K562 (cell line): ENCODE measurements at regions not wholly inside any gene's neighbourhood (a gene's known extent, or its start where the extent isn't known, plus 50 kb on each side); places are given as distances from the start of the nearest gene placed in this dataset.

Source experiments
- ATAC-seq: fragments of 200-7000 bp; cut with Tn5 transposase; 3 replicates; pipeline ENCODE4 v1.9.1; 2020; ENCODE audit warnings: moderate library complexity
- BruUV-seq: library from RNA; stranded (reverse); fragments of 400-500 nt; replicated peaks from 2 replicates; lab custom pipeline; 2021; lab: Mats Ljungman, UMichigan
- CTCF ChIA-PET: fragments of 300-600 bp; formaldehyde crosslinking; extraction: SDS; loops from one replicate; lab custom pipeline; 2021; ENCODE audit warnings: low intra/inter-chr PET ratio; lab: Yijun Ruan, JAX
- POLR2A ChIA-PET: fragments of 300-600, 350-650 bp; sonication (Branson Sonifier 250); formaldehyde crosslinking; extraction: SDS; loops from one replicate; lab custom pipeline; 2021; ENCODE audit warnings: antibody characterized with exemption, inconsistent platforms; lab: Yijun Ruan, JAX
- DNase-seq, 4 experiments: peaks; one replicate each; pipeline versions ENCODE4 v3.0.0 to v3.0.0-alpha.2; 2011 to 2018; ENCODE audit warnings: low spot score in 3 of 4, mixed read lengths in 3 of 4; ENCODE audit errors: extremely low read depth in 1 of 4
- FAIRE-seq: peaks from 2 replicates; lab custom pipeline; 2011; peaks lifted over from hg19 to GRCh38; lab: Jason Lieb, UNC
- H2AFZ ChIP-seq: 2 replicates; pipeline ENCODE4 v1.6.0; 2011; ENCODE audit warnings: low read depth, low read length, control low read depth, inconsistent platforms
- H3K27ac ChIP-seq: fragments of 200-600 bp; 3 replicates; pipeline ENCODE4 v1.8.0; 2011; ENCODE audit warnings: low read depth, mild to moderate bottlenecking, control low read depth, inconsistent platforms, low read length, moderate library complexity, mixed read lengths; ENCODE audit errors: extremely low read depth
- H3K27me3 ChIP-seq, 2 experiments: fragments of 300-600 bp in 1 of 2; 2 replicates in 1 of 2; 3 replicates in 1 of 2; pipeline versions ENCODE4 v1.6.0 to v1.8.0; 2011; ENCODE audit warnings: inconsistent platforms in 2 of 2, low read length in 2 of 2, mild to moderate bottlenecking in 1 of 2, mixed read lengths in 1 of 2, moderate library complexity in 1 of 2; ENCODE audit not compliant: control insufficient read depth in 2 of 2, insufficient read depth in 2 of 2
- H3K36me3 ChIP-seq: fragments of 300-600 bp; 3 replicates; pipeline ENCODE4 v1.8.0; 2011; ENCODE audit warnings: mild to moderate bottlenecking, low read length, inconsistent platforms; ENCODE audit not compliant: control insufficient read depth, insufficient read depth
- H3K4me1 ChIP-seq, 2 experiments: fragments of 200-600 bp in 1 of 2; replicated peaks in 1 of 2; 2 replicates in 1 of 2; 3 replicates in 1 of 2; pipeline versions ENCODE4 v1.5.1 to v1.8.0; 2011; ENCODE audit warnings: inconsistent platforms in 2 of 2, low read length in 2 of 2, mild to moderate bottlenecking in 1 of 2, mixed read lengths in 1 of 2, moderate library complexity in 1 of 2; ENCODE audit not compliant: control insufficient read depth in 2 of 2, insufficient read depth in 2 of 2
- H3K4me2 ChIP-seq: 2 replicates; pipeline ENCODE4 v1.6.1; 2011; ENCODE audit warnings: low read length, control low read depth, inconsistent platforms, mixed read lengths; ENCODE audit not compliant: insufficient read depth
- H3K4me3 ChIP-seq: fragments of 200-600 bp; sonication (generic), shearing (Covaris generic); 2 replicates; pipeline ENCODE4 v1.5.1; 2016; ENCODE audit warnings: control low read depth, inconsistent platforms
- H3K79me2 ChIP-seq: fragments of 200-600 bp; 3 replicates; pipeline ENCODE4 v1.8.0; 2011; ENCODE audit warnings: low read length, inconsistent platforms; ENCODE audit not compliant: control insufficient read depth, insufficient read depth
- H3K9ac ChIP-seq, 2 experiments: 2 replicates each; pipeline versions ENCODE4 v1.6.0 to v1.6.1; 2011; ENCODE audit warnings: low read depth in 2 of 2, low read length in 2 of 2, control low read depth in 1 of 2, inconsistent platforms in 1 of 2, mild to moderate bottlenecking in 1 of 2, mixed read lengths in 1 of 2; ENCODE audit not compliant: insufficient read depth in 1 of 2
- H3K9me1 ChIP-seq: one replicate; pipeline ENCODE4 v1.6.0; 2011; ENCODE audit warnings: inconsistent platforms, mild to moderate bottlenecking, low read length, moderate library complexity; ENCODE audit not compliant: control insufficient read depth, insufficient read depth
- H3K9me3 ChIP-seq: replicated peaks from 2 replicates; pipeline ENCODE4 v1.5.1; 2011; ENCODE audit warnings: low read depth, low read length, inconsistent platforms; ENCODE audit not compliant: control insufficient read depth, insufficient read depth
- H4K20me1 ChIP-seq: replicated peaks from 2 replicates; pipeline ENCODE4 v1.6.1; 2011; ENCODE audit warnings: low read length, inconsistent platforms, mixed read lengths; ENCODE audit not compliant: control insufficient read depth, insufficient read depth
- BRF1 ChIP-seq: IDR thresholded peaks from 3 replicates; pipeline ENCODE4 v1.6.1; 2011; ENCODE audit warnings: borderline replicate concordance, mild to moderate bottlenecking; ENCODE audit not compliant: insufficient read length; ENCODE audit errors: extremely low read depth
- CBX2 ChIP-seq: fragments of 200-600 bp; sonication (generic); IDR thresholded peaks from one replicate; pipeline ENCODE4 v1.6.1; 2012; ENCODE audit warnings: mild to moderate bottlenecking, low read length, inconsistent platforms; ENCODE audit not compliant: insufficient read depth, poor library complexity, severe bottlenecking
- CHD4 ChIP-seq: fragments of 200-600 bp; sonication (generic); IDR thresholded peaks from 3 replicates; pipeline ENCODE4 v1.6.1; 2012; ENCODE audit warnings: low read depth, mild to moderate bottlenecking, mixed read lengths, low read length, inconsistent platforms; ENCODE audit not compliant: insufficient read depth, insufficient replicate concordance, poor library complexity, severe bottlenecking
- E2F3 ChIP-seq: fragments of 250-450 bp; sonication (Bioruptor Pico); IDR thresholded peaks from 2 replicates; pipeline ENCODE4 v1.4.0; 2020; ENCODE audit warnings: mild to moderate bottlenecking
- HNRNPH1 ChIP-seq: fragments of 200-400 bp; formaldehyde crosslinking; optimal IDR thresholded peaks from 2 replicates; pipeline ENCODE3; 2017; ENCODE audit warnings: low read depth, mild to moderate bottlenecking, low read length, moderate library complexity
- RBFOX2 ChIP-seq: fragments of 200-400 bp; formaldehyde crosslinking; IDR thresholded peaks from 2 replicates; pipeline ENCODE4 v1.6.1; 2017; ENCODE audit warnings: low read depth, mild to moderate bottlenecking, low read length, moderate library complexity
- SNRNP70 ChIP-seq: fragments of 200-400 bp; formaldehyde crosslinking; optimal IDR thresholded peaks from 2 replicates; pipeline ENCODE3; 2017; ENCODE audit warnings: low read depth, low read length
- ZNF408 ChIP-seq: fragments of 250-450 bp; sonication (Bioruptor Pico); IDR thresholded peaks from 2 replicates; pipeline ENCODE4 v1.4.0; 2020; ENCODE audit warnings: low read depth, mild to moderate bottlenecking, moderate library complexity
- ZSCAN32 ChIP-seq: fragments of 450-650 bp; formaldehyde crosslinking; IDR thresholded peaks from 2 replicates; pipeline ENCODE4 v1.4.0; 2020; ENCODE audit warnings: mild to moderate bottlenecking, moderate library complexity
- WGBS: fragments of 100-300 bp; shearing (Covaris generic); methylation state at CpG from one replicate; pipeline ENCODE4 v1.1.6; 2016; ENCODE audit warnings: low coverage, mixed read lengths; ENCODE audit not compliant: insufficient coverage; ENCODE audit errors: missing lambda C conversion rate; 5-methylcytosine and 5-hydroxymethylcytosine counted together
- in situ Hi-C: fragments of 300-500 bp; cut with MboI; formaldehyde crosslinking; loops from 4 replicates; pipeline ENCODE4 v1.15.0; 2018; ENCODE audit warnings: inconsistent platforms, mixed read lengths
- intact Hi-C: fragments of 100-400 bp; cut with micrococcal nuclease; formaldehyde crosslinking; loops from 2 replicates; pipeline ENCODE4 v1.14.2; 2022
- TF ChIP-seq, protein P1 (sequence below), 2 experiments: fragments of 450-650 bp in 1 of 2; sonication (generic) in 1 of 2; formaldehyde crosslinking in 1 of 2; IDR thresholded peaks in 1 of 2; conservative IDR thresholded peaks in 1 of 2; 2 replicates each; pipeline versions ENCODE4 v1.6.1 to v1.8.1; 2016 to 2023; ENCODE audit warnings: mild to moderate bottlenecking in 2 of 2, moderate library complexity in 2 of 2, inconsistent platforms in 1 of 2, missing genetic modification reagents in 1 of 2
- TF ChIP-seq, protein P2 (sequence below), 2 experiments: IDR thresholded peaks; 2 replicates each; pipeline ENCODE4 v1.6.1; 2011; ENCODE audit warnings: borderline replicate concordance in 1 of 2, control low read depth in 1 of 2, low read depth in 1 of 2, low read length in 1 of 2, mild to moderate bottlenecking in 1 of 2, mixed read lengths in 1 of 2, moderate library complexity in 1 of 2; ENCODE audit not compliant: insufficient read depth in 1 of 2, insufficient read length in 1 of 2, poor library complexity in 1 of 2, severe bottlenecking in 1 of 2; ENCODE audit errors: extremely low read depth in 1 of 2
- TF ChIP-seq, protein P3 (sequence below): sonication (generic); formaldehyde crosslinking; IDR thresholded peaks from 2 replicates; pipeline ENCODE4 v1.8.1; 2023; ENCODE audit warnings: mild to moderate bottlenecking, missing genetic modification reagents
- TF ChIP-seq, protein P4 (sequence below): fragments of 250-450 bp; sonication (Bioruptor Pico); IDR thresholded peaks from 2 replicates; pipeline ENCODE4 v1.5.0; 2021
- TF ChIP-seq, protein P5 (sequence below): fragments of 250-450 bp; sonication (Bioruptor Pico); IDR thresholded peaks from 2 replicates; pipeline ENCODE4 v1.8.0; 2022; ENCODE audit warnings: inconsistent platforms, mild to moderate bottlenecking, moderate library complexity, borderline replicate concordance

DNA sequence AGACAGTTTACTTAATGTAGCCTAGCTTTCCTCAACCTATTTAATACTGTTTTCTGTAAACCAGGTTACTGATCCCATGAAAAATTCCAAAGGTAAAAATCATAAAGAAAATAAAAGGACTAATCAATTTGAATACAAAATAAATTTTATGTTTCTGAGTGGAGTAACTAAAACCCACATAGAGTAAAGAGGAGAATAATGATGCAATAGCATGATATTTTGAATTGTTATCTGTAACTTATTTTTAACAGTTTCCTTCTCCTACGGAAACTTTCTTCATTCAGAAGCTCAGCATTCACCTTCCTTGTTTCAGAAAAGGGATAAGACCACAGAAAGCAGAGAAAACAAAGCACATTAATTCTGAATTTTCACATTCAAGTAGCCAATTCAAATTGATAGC, 320.6 kb upstream of the NUDT12 start (continued):
- TF ChIP-seq, protein P1, sequence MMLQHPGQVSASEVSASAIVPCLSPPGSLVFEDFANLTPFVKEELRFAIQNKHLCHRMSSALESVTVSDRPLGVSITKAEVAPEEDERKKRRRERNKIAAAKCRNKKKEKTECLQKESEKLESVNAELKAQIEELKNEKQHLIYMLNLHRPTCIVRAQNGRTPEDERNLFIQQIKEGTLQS (IDR thresholded peaks at IDR 0.05) = peak; percentile 69
- TF ChIP-seq, protein P1 (CRISPR knock-in tag; conservative IDR thresholded peaks at IDR 0.05) = no peak
- TF ChIP-seq ZSCAN32 (CRISPR knock-in tag) = 0 out of 2 replicates have a peak, but pooled peaks have one; percentile 32
- TF ChIP-seq RBFOX2 = no peak
- TF ChIP-seq CBX2 = no peak

DNA sequence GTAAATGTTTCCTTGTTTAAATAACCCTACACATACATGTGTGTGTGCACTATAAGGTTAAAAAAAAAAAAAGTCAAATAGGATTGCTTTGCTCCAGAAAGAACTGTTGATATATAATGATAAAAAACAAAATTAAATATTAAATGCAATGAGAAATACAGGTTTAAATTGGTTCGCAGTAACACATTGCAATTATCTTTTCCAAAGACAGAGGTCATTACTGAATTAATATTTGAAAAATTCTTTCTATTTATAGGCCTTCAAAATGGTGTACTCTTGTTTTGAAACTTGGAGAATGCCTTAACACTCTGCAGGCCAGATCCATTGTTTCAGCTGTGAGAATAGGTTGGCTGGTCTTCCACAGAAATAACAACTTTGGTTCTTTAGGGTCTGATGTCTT, 319.0 kb upstream of the NUDT12 start:
- no peak for FAIRE-seq
- in situ Hi-C loops = no loop called here
- WGBS = 0% methylated on average over 1 of the region's 1 CpG
- TF ChIP-seq CHD4 = no peak
- no peak for TF ChIP-seq BRF1
- TF ChIP-seq, protein P2, sequence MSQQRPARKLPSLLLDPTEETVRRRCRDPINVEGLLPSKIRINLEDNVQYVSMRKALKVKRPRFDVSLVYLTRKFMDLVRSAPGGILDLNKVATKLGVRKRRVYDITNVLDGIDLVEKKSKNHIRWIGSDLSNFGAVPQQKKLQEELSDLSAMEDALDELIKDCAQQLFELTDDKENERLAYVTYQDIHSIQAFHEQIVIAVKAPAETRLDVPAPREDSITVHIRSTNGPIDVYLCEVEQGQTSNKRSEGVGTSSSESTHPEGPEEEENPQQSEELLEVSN (IDR thresholded peaks at IDR 0.05; ENCODE audit: borderline replicate concordance in 1 of 2, extremely low read depth in 1 of 2, insufficient read depth in 1 of 2, insufficient read length in 1 of 2, low read depth in 1 of 2, low read length in 1 of 2, poor library complexity in 1 of 2, severe bottlenecking in 1 of 2) = no peak
- TF ChIP-seq, protein P3, sequence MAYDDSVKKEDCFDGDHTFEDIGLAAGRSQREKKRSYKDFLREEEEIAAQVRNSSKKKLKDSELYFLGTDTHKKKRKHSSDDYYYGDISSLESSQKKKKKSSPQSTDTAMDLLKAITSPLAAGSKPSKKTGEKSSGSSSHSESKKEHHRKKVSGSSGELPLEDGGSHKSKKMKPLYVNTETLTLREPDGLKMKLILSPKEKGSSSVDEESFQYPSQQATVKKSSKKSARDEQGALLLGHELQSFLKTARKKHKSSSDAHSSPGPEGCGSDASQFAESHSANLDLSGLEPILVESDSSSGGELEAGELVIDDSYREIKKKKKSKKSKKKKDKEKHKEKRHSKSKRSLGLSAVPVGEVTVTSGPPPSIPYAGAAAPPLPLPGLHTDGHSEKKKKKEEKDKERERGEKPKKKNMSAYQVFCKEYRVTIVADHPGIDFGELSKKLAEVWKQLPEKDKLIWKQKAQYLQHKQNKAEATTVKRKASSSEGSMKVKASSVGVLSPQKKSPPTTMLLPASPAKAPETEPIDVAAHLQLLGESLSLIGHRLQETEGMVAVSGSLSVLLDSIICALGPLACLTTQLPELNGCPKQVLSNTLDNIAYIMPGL (CRISPR knock-in tag) = no peak
- TF ChIP-seq, protein P4, sequence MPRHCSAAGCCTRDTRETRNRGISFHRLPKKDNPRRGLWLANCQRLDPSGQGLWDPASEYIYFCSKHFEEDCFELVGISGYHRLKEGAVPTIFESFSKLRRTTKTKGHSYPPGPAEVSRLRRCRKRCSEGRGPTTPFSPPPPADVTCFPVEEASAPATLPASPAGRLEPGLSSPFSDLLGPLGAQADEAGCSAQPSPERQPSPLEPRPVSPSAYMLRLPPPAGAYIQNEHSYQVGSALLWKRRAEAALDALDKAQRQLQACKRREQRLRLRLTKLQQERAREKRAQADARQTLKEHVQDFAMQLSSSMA = no peak
- TF ChIP-seq ZNF408 (CRISPR knock-in tag) = no peak
- TF ChIP-seq SNRNP70 = no peak
- TF ChIP-seq, protein P5, sequence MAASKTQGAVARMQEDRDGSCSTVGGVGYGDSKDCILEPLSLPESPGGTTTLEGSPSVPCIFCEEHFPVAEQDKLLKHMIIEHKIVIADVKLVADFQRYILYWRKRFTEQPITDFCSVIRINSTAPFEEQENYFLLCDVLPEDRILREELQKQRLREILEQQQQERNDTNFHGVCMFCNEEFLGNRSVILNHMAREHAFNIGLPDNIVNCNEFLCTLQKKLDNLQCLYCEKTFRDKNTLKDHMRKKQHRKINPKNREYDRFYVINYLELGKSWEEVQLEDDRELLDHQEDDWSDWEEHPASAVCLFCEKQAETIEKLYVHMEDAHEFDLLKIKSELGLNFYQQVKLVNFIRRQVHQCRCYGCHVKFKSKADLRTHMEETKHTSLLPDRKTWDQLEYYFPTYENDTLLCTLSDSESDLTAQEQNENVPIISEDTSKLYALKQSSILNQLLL = no peak
- TF ChIP-seq HNRNPH1 = no peak
- no peak for TF ChIP-seq E2F3
- no peak for TF ChIP-seq CBX2

More for the DNA sequence above, 319.0 kb upstream of the NUDT12 start:
- DNase-seq (no peak), ATAC-seq (no peak)
- Histone ChIP-seq H2AFZ (no peak overlapping the region), H3K9ac (no peak overlapping the region), H3K4me1 (no peaks in the 10 kb centered on the region), H3K27ac (no peak overlapping the region), H3K27me3 (no peaks in the 10 kb centered on the region), H3K9me3 (no peaks in the 10 kb centered on the region), H3K4me2 (no peak overlapping the region), H3K9me1 (no peaks in the 10 kb centered on the region), H3K4me3 (no peak overlapping the region), H3K36me3 (no peaks in the 10 kb centered on the region), H4K20me1 (no peaks in the 10 kb centered on the region), H3K79me2 (no peaks in the 10 kb centered on the region)
- POLR2A ChIA-PET = no interaction called here
- intact Hi-C loops = no loop called here
- no TSS peak for BruUV-seq
- CTCF ChIA-PET = no interaction called here
